GM18517 (cell line): ENCODE measurements at regions not wholly inside any gene's neighbourhood (a gene's known extent, or its start where the extent isn't known, plus 50 kb on each side); places are given as distances from the start of the nearest gene placed in this dataset.
A peak's percentile ranks its signal among the peaks of the same experiment; 100 is the strongest.

ENCODE experiments used
- ATAC-seq: cut with Tn5 transposase; IDR thresholded peaks from one replicate; pipeline ENCODE4 v1.9.1; 2021; ENCODE audit warnings: mild to moderate bottlenecking, moderate library complexity; ENCODE audit not compliant: unreplicated experiment

DNA sequence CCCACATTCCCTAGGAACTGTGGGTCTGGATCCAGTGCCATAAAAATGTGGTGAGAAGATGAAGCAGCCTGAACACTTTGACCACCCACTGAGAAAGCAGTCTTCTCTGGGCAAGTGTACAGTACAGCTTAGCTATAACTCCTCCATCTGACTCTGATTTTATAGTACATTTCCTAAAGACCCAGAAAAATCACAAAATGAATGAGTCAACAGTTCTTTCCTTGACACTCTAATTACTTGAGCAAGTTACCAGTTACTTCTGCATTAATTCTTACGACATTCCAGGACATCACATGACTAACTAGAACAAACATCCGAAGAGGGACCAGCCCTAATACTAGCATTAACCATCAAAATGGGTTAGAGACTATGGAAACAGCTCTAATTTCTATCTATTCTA is 148.1 kb upstream of the PEX5L start:
- ATAC-seq = no peak

DNA sequence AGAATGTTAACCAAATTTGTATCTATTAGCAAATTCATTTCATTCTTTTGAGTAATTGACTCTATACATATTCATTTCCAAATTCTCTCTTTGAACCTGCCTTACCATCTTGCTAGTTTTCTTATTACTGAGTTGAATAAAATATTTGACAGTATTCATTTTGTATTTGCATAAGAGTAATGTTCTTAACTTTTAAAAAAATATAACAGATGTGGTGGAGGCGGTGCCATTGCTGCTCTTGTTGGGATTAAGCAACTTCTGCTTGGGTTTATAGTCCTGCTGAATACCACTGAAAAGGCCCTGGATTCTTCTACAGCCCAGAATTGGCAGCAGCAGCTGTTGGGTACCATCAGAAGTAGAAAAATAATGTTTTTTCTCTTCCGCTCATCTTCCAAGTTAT is 148.9 kb upstream of the PEX5L start:
- no peak for ATAC-seq

DNA sequence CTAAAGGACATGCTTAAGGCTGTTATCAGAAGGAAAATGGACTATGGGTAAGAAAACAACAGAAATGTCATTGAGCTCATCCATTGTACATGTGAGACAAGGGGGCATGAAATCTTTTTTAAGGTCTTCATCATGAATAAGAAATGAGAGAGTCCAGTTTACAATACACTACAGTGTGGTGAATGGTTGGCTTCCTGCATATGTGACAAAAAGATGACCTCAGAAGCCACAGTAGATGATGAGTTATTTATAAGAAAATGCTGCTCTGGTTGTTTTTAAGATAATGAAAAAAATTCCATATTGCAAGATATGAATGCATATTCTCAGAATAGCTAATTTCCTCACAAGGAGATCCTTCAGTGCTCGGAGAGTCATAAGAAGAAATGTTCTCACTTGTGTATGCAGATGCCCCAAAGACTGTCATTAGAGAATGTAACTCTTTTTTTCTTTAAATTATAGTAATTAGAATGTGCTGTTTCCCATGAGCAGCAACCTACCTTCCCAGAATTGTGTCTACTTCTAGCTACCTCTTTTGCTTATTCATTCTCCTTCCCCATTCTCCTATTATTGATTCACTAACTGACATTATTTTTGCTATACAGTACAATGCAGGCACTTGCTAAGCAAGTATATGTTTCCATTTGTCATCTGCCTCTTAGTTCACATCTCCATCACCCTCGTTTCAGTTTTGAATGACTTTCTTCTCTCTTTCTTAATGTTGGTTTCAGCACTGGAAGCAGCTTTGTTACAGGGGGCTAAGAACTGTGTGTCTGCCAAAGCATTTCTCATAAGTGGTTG is 152.0 kb upstream of the PEX5L start:
- peak; percentile 65 for ATAC-seq

DNA sequence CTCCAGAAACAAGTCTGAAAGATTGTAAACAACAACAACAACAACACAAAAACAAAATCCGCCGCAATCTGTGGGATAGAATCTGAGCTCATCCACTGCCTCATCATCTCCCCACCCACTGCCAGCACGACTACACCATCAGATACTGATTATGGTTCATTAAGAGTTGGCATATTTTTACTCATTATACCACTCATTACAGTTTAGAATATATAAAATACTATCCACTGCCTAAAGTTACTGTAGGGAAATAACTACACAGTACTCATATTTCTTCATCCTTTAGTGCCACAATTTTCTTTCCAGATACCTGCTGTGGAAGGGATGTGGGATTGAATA is 152.5 kb upstream of the PEX5L start:
- ATAC-seq = no peak

DNA sequence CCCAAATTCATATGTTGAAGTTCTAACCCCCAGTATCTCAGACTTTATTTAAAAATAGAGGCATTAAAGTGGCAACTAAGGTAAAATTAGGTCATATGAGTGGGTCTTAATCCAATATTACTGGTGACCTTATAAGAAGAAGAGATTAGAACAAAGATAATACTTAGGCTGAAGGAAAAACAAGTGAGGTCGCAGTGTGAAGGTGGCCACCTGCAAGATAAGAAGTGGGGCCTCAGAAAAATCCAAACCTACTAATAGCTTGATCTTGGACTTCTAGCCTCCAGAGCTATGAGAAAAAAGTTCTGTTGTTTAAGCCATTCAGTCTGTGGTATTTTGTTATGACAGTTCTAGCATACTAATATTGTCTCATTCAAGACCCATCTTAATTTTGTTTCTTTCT is 159.9 kb upstream of the PEX5L start:
- no peak for ATAC-seq

DNA sequence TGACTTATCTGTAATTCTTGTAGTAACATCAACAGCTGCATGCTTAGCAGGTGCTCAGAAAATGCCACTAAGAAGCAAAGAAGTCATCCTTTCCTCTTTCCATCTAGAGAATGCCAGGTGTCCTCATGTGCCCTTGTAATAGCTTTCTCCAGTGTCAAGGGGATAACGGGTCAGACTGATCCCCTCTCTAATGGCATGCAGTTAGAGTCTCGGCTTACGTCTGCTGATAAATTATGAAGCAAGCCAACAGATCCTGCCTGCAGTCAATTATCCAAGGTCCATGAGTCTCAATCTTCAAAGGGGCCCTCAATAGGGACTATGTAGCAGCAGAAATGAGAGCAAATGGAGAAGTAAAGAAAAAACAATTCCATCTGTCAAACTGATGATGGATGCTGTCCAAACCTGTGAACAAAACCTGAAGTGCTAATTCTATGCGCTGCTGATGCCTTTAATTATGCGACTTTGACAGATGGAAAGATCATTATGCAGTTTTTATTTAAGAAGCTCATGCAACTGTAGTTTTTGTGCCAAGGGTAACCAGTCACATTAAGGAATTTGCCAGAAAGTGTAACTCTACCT is 162.8 kb upstream of the PEX5L start:
- no peak for ATAC-seq

DNA sequence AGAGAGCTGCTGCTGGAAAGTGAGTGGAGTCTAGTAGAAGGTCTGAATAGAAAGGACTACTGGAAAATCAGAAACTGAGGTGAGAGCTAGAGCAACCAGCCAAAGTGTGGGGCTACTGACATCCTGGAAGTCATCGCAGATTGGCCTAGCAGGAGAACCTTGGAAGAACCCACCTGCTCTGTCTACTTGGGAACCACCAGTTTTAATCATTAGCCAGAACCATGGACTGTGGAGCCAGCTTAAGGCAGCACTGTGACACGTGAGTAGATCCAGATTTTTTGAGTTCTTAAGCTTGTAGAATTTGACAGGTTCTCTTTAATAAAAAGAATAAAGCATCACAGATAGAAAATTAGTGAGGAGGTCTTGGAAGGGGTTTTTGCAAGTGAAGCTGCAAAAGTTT is 179.1 kb upstream of the PEX5L start:
- ATAC-seq = no peak

DNA sequence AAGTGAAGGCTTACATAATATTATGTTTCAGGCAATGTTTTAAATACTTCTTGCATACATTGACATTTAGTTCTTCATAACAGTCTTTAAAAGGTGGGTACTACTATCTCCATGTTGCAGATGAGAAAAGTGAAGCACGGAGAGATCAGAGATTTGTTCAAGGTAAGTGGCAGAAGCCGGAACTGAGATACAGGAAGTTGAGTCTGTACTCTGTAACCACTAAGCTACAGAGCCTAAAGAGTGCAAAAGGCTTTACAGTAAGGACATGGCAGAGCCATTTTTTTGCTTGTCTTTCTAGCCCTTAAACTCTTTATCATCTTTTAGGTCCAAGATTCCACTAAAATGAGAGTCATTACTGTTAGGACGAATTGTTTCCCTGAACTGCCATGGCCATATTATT is 186.5 kb upstream of the PEX5L start:
- ATAC-seq = no peak

DNA sequence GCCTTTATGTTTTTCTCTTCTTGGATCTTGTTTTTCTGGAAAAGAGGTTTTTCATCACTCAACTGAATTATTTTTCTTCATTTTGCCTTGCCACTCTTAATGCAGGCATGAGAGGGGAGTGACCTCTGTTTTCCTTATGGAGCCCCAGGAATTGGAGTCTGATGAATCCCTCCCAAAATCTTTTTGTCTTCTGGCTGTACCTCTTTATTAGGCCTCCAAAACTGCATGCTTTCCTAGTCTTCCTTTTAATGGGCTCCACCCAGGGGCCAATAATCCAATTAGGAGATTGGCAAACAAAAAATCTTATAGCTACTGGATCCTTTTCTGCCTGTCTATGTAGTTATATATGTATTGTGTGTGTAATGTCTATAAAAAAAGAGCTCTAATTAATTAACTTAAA is 192.4 kb upstream of the PEX5L start:
- ATAC-seq = no peak

DNA sequence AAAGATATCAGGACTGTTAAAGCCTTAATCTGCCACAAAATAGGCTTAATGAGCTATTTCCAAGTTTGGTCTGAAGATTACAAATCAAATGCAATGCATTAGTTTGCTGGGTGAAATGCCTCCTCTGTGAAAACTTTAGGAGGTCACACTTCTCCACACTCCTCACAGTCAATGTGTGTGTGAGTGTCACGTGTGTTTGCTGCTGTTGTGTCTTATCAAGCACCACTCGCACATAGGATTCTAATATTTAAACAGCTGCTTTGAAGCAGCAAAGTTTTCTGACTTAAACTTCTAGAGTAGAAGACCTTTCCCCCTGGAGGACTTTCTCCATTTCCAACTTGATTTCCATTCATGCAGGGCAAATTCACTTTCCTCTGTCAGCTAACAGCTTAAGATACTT is 203.2 kb upstream of the PEX5L start:
- ATAC-seq = no peak

DNA sequence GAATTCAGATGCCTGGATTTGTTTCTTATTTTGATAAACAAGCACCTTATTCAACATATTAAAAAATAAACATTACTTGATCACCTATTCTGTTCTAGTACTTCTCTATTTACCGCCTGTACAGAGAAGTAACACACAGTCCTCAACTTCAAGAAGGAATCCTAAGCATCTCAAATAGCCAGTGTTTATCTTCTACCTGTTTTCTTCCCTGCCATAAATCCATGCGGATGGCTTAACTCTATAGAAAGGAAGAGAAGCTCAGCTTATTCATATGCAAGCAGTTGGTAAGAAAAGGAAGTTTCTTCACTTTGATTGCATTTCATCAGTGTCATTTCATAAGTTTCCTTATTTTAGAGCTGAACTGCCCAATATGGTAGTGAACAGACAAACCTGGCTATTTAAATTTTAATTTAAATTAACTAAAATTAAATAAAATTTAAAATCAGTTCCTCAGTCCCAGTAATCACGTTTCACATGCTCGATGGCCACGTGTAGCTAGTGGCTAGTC is 210.0 kb upstream of the PEX5L start:
- no peak for ATAC-seq

DNA sequence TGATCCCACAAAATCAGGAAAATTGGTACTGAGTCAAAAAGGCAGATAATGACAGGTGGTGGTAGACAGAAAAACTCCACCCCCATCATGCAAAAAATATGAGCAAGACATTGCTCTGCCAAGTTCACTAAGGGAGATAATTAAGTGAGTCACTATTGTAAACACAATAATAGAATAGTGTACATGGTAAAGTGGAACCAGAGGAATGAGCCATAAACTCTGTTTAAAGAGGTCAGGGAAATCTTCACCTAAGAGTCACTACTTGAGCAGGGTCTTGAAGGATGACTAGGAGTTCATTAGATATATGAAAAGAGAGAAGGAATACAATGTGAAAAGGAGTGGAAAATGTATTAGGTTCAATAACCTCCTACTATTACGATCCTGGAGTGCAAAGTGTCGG is 213.4 kb upstream of the PEX5L start:
- no peak for ATAC-seq

DNA sequence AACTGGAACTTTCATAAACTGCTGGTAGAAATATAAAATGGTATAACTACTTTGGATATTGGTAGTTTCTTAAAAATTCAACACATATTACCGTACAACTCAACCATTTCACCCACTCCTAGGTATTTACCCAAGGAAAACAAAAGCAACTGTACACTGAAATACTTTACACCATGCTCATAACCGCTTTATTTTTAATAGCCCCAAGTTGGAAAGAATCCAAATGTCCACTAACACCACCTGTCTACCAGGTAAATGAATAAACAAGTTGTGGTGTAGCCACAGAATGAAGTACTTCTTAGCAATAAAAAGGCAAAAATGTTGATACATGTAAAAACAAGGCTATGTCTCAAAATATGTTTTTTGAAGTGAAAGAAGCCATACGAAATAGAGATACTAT is 215.9 kb upstream of the PEX5L start:
- no peak for ATAC-seq

DNA sequence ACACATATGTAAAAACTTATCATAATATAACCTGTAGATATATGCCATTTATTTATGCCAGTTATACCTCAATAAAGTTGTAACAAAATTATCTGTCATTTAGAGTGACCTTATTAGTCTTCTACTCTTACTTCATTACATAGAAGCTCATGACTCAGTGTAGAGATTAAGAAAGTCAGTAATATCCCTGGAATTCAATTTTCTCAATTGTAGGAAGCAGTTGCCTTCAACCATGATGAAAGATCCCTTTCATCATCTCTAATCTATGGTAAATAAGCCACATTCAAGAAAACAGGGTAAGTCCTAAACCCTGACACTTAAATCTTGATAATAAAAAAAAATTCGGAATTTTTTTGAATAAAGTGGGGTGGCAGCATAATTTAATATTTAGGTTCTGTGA is 216.5 kb upstream of the PEX5L start:
- ATAC-seq = no peak

DNA sequence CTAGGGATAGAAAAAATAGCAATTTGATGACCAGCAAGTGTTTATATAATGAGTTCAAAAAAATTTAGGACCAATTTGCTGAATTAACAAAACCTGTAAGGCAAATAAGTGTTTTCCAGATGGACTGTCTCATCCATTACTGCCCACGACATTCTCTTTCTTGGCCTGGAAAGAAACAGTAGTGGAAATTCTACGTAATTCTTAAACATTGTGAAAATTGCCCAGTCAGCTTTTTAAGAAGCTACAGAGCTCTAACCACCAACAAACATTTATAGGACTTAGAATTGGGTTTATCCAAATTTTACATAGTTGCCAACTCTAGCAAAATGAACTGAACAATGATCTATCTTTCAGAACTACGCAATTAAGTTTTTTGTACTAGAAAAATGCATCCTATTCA is 227.7 kb upstream of the PEX5L start:
- no peak for ATAC-seq

DNA sequence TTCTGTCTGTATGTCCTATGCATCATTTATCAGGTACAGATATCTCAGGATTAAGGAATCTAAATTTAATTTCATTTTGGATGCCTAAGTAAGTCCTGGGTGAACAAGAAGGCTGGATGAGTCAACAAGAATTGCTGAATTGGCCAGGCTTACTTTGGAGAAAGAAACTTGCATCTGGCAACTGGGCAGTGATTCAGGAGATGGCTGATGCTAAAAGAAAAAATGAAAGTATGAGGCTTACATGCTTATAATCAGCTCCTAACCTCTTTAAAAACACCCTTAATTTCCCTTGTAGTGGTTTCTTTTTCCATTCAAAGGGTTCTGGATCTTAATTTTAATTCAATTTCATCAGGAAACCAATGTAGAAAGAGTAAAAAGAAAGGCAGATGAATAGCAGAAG is 228.8 kb upstream of the PEX5L start:
- ATAC-seq = no peak

DNA sequence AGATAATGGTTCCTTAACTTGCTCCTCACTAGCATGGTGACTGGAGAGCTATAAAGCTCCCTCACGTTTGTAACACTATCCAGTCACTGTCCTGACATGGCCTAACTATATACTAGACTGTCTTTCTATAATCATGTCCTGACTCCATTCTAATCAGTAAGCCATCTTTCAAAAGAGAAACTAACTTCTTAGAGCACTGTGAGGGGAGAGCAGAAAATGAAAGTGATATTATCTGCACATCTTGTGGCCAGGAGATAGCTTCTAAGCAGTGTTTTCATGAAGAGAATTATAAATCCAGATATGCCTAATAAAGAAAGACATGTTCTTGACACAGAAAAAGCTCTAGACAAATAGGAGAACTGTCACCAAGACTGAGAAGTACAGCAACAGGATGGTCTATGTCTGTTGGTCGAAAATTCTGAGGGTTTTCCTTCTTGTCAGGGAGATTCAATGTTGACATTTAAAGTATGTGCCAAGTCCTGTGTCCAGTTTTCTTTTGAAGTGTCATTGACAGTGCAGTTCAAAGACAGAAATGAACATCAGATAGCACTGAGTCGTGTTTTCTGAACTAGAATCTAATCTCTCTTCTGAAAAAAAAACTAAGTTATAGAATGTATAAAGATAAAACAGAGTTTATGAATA is 230.6 kb upstream of the PEX5L start:
- peak; percentile 100 for ATAC-seq

DNA sequence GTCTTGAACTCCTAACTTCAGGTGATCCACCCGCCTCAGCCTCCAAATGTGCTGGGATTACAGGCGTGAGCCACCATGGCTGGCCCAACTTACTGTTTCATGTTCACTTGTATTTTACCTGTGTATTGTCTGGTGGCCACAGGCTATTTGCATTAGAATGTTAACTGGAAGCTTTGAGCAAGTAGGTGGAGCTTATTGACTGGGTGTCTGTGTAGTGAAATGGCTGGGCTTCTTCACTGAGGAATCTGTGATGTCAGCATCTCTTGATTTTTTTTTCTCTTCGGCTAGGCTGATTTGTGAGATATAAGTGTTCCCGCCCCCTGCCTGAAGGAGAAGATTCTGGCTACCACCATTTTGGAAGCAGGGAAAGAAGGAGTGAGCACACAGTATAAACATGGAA is 237.8 kb upstream of the PEX5L start:
- no peak for ATAC-seq

DNA sequence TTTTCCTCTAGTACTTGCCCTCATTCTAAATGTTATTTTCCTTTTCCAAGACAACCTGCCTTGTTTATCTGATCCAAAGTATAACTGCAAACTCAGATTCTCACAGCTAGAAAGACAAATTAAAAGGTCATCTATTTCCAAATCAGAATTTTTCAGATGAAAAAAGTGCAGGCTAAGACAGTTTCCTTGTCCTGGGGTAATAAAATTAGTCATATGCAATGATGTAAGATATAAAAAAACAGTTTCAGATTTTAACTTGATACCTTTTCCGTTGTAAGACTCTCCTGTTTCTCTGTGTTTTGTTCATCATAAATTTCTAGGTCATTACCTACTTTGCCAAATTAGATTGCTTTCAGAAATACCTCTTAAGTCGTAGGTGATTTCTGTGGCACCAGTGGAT is 238.4 kb upstream of the PEX5L start:
- ATAC-seq = no peak

DNA sequence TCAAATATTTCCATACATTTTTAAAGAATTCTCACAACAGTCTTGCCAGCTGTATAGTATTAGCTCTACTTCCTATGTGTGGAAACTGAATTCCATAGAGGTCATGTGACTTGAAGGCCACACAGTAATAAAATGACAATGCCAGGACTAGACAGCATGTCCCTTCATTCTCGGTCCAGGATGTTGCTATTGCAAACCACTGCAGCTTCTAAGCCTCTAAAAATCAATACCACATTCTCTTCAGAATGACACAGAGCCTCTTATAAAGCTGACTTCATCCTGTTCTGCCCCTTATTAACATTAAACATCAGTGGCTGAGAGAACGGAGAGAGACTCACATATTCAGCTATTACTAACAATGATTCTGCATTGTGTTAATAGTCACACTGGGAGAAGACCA is 240.3 kb upstream of the PEX5L start:
- ATAC-seq = no peak

DNA sequence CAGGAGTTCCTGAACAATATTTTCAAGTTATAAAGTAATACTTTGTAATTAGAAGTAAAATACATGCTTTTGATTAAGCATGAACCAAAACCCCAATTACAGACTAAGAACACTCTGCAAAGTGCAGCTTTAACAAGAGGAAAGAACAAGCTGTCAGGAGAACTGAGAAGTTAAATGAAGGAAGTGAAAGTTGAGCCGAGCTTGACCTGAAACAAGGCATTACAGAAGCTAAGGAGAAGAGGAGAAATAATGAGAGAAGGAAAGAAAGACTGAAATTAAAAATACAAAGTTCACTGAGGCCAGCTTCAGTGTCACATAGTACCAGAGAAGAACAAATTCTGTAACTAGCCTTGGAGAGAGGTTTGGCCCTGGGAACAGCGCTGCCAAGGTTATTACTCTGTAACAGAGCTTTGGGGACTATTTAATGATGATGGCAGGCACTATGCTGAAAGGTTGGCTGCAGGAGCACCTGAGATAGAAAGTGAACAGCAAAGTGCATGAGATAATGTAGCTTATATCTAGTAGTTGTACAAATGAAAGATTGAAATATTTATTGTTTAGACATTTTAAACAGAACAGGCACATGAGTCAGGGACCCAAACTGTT is 241.9 kb upstream of the PEX5L start:
- ATAC-seq = peak; percentile 97

DNA sequence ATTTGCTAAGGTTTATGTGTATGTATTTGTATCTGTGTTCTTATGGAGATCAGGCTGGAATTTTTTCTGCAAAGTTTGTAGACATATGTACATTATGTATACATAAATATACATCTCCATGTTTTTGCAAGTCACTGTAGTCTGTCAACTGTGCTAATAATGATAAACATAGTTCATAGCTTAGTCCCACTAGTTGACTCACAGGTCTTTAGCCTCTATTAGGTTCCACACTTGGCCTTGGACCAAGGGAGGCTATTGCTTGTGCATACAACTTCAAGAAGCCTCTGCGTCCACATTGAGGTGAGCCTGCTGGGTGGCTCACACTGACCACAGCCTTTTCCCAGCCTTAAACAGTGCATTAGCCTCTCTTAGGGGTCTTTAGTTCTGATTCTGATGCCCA is 243.8 kb upstream of the PEX5L start:
- ATAC-seq = no peak
